H1 (cell line): ENCODE measurements at regions not wholly inside any gene's neighbourhood (a gene's known extent, or its start where the extent isn't known, plus 50 kb on each side); places are given as distances from the start of the nearest gene placed in this dataset.
"Not testable (repeated sequence)": the region's sequence is repeated elsewhere in the genome, so short reads cannot be mapped to it uniquely, and the experiment has no call there.

Experiments used
- CTCF ChIA-PET: fragments of 300-600 bp; sonication (Branson Sonifier 250); formaldehyde crosslinking; loops from one replicate; lab custom pipeline; 2021; ENCODE audit not compliant: partially characterized antibody; lab: Charles Lee
- POLR2A ChIA-PET: fragments of 300-600 bp; sonication (Branson Sonifier 250); formaldehyde crosslinking; loops from one replicate; lab custom pipeline; 2021; ENCODE audit warnings: inconsistent platforms; ENCODE audit not compliant: partially characterized antibody; lab: Charles Lee
- DNase-seq, 2 experiments: peaks; one replicate each; pipeline versions ENCODE4 v3.0.0 to v3.0.0-alpha.2; 2010 to 2022; ENCODE audit warnings: low spot score in 2 of 2, low read depth in 1 of 2, mixed read lengths in 1 of 2
- FAIRE-seq: peaks from 2 replicates; lab custom pipeline; 2011; peaks lifted over from hg19 to GRCh38; lab: Jason Lieb, UNC
- H2AFZ ChIP-seq: 2 replicates; pipeline ENCODE4 v1.8.1; 2012; ENCODE audit warnings: low read length, inconsistent platforms
- H2AK5ac ChIP-seq: 2 replicates; pipeline ENCODE4 v1.6.1; 2013; ENCODE audit warnings: low read depth, low read length
- H2BK120ac ChIP-seq: replicated peaks from 2 replicates; pipeline ENCODE3; 2013; ENCODE audit warnings: low read depth, low read length, inconsistent platforms
- H2BK12ac ChIP-seq: 2 replicates; pipeline ENCODE4 v1.6.1; 2013; ENCODE audit warnings: low read depth, low read length
- H2BK15ac ChIP-seq: 2 replicates; pipeline ENCODE4 v1.6.1; 2013; ENCODE audit warnings: low read length
- H2BK20ac ChIP-seq: 2 replicates; pipeline ENCODE4 v1.6.1; 2013; ENCODE audit warnings: low read length
- H2BK5ac ChIP-seq: 2 replicates; pipeline ENCODE4 v1.6.1; 2013; ENCODE audit warnings: low read depth, low read length
- H3K14ac ChIP-seq: 2 replicates; pipeline ENCODE4 v1.6.1; 2013; ENCODE audit warnings: inconsistent platforms; ENCODE audit not compliant: insufficient read length
- H3K18ac ChIP-seq: 2 replicates; pipeline ENCODE4 v1.6.1; 2013; ENCODE audit warnings: low read length; ENCODE audit errors: extremely low read depth
- H3K23ac ChIP-seq: 2 replicates; pipeline ENCODE4 v1.6.1; 2013; ENCODE audit warnings: inconsistent platforms; ENCODE audit not compliant: insufficient read length
- H3K23me2 ChIP-seq: 2 replicates; pipeline ENCODE4 v1.6.1; 2013; ENCODE audit warnings: low read depth, low read length
- H3K27ac ChIP-seq: 2 replicates; pipeline ENCODE4 v1.6.1; 2011; ENCODE audit warnings: low read depth, low read length, inconsistent platforms
- H3K27me3 ChIP-seq, 4 experiments: replicated peaks in 1 of 4; 1 replicate in 1 of 4; 2 replicates in 3 of 4; pipeline versions ENCODE4 v1.6.1 to v1.8.1; 2011 to 2013; ENCODE audit warnings: low read length in 3 of 4, mild to moderate bottlenecking in 3 of 4, inconsistent platforms in 2 of 4, mixed read lengths in 2 of 4, moderate library complexity in 1 of 4; ENCODE audit not compliant: control insufficient read depth in 3 of 4, insufficient read depth in 3 of 4; ENCODE audit errors: extremely low read depth in 1 of 4
- H3K36me3 ChIP-seq, 4 experiments: 2 replicates each; pipeline versions ENCODE4 v1.6.1 to v1.8.1; 2011 to 2013; ENCODE audit warnings: mild to moderate bottlenecking in 4 of 4, low read length in 3 of 4, moderate library complexity in 2 of 4, control low read depth in 1 of 4, inconsistent platforms in 1 of 4; ENCODE audit not compliant: insufficient read depth in 4 of 4, control insufficient read depth in 2 of 4
- H3K4ac ChIP-seq: replicated peaks from 2 replicates; pipeline ENCODE3; 2013; ENCODE audit warnings: low read length, low read depth, mixed read lengths, inconsistent platforms; ENCODE audit not compliant: insufficient read length
- H3K4me1 ChIP-seq, 4 experiments: replicated peaks in 1 of 4; 1 replicate in 1 of 4; 2 replicates in 3 of 4; pipeline versions ENCODE4 v1.6.1 to v1.8.1; 2011 to 2013; ENCODE audit warnings: low read length in 3 of 4, inconsistent platforms in 2 of 4, mixed read lengths in 1 of 4; ENCODE audit not compliant: insufficient read depth in 4 of 4, control insufficient read depth in 3 of 4
- H3K4me2 ChIP-seq, 2 experiments: 2 replicates each; pipeline versions ENCODE4 v1.6.1 to v1.8.1; 2011 to 2013; ENCODE audit warnings: low read depth in 2 of 2, low read length in 2 of 2, control low read depth in 1 of 2, inconsistent platforms in 1 of 2, mild to moderate bottlenecking in 1 of 2; ENCODE audit not compliant: insufficient read depth in 1 of 2
- H3K4me3 ChIP-seq, 4 experiments: fragments of 200-600, 300-600 bp in 1 of 4; sonication (generic), shearing (Covaris generic), sonication (Bioruptor Twin) in 1 of 4; 2 replicates each; pipeline versions ENCODE4 v1.5.1 to v1.8.1; 2011 to 2016; ENCODE audit warnings: low read length in 4 of 4, low read depth in 3 of 4, control low read depth in 2 of 4, inconsistent platforms in 2 of 4, mild to moderate bottlenecking in 2 of 4, mixed read lengths in 1 of 4, moderate library complexity in 1 of 4; ENCODE audit not compliant: insufficient read depth in 2 of 4; ENCODE audit errors: extremely low read depth in 1 of 4
- H3K56ac ChIP-seq: replicated peaks from 2 replicates; pipeline ENCODE3; 2013; ENCODE audit warnings: low read depth, mild to moderate bottlenecking, mixed read lengths, low read length, inconsistent platforms; ENCODE audit not compliant: insufficient read length
- H3K79me1 ChIP-seq: 2 replicates; pipeline ENCODE4 v1.6.1; 2013; ENCODE audit warnings: low read depth, low read length, control low read depth
- H3K79me2 ChIP-seq, 2 experiments: 2 replicates each; pipeline versions ENCODE4 v1.6.1 to v1.8.1; 2012 to 2013; ENCODE audit warnings: low read length in 2 of 2, mild to moderate bottlenecking in 2 of 2, inconsistent platforms in 1 of 2; ENCODE audit not compliant: insufficient read depth in 2 of 2, control insufficient read depth in 1 of 2
- H3K9ac ChIP-seq, 4 experiments: replicated peaks in 1 of 4; 1 replicate in 1 of 4; 2 replicates in 3 of 4; pipeline versions ENCODE4 v1.6.1 to v1.8.1; 2011 to 2013; ENCODE audit warnings: low read depth in 3 of 4, low read length in 3 of 4, control low read depth in 2 of 4, mild to moderate bottlenecking in 2 of 4, moderate library complexity in 2 of 4, inconsistent platforms in 1 of 4; ENCODE audit errors: extremely low read depth in 1 of 4
- H3K9me3 ChIP-seq, 2 experiments: 2 replicates each; pipeline versions ENCODE4 v1.6.1 to v1.8.1; 2012 to 2013; ENCODE audit warnings: mild to moderate bottlenecking in 2 of 2, moderate library complexity in 2 of 2, control low read depth in 1 of 2, inconsistent platforms in 1 of 2, low read depth in 1 of 2, low read length in 1 of 2, mixed read lengths in 1 of 2; ENCODE audit not compliant: insufficient read depth in 2 of 2
- H4K20me1 ChIP-seq, 2 experiments: replicated peaks in 1 of 2; 2 replicates each; pipeline versions ENCODE3 to v1.8.1; 2011 to 2013; ENCODE audit warnings: inconsistent platforms in 2 of 2, low read length in 2 of 2, mild to moderate bottlenecking in 1 of 2; ENCODE audit not compliant: insufficient read depth in 2 of 2, control insufficient read depth in 1 of 2
- H4K5ac ChIP-seq: 2 replicates; pipeline ENCODE4 v1.6.1; 2013; ENCODE audit warnings: low read length, low read depth, mixed read lengths, inconsistent platforms; ENCODE audit not compliant: insufficient read length
- H4K8ac ChIP-seq: 2 replicates; pipeline ENCODE4 v1.8.0; 2013; ENCODE audit warnings: mild to moderate bottlenecking, moderate library complexity, low read length, inconsistent platforms; ENCODE audit not compliant: insufficient read depth; ENCODE audit errors: extremely low read depth
- H4K91ac ChIP-seq: replicated peaks from 2 replicates; pipeline ENCODE3; 2013; ENCODE audit warnings: low read length, mixed read lengths, inconsistent platforms; ENCODE audit not compliant: insufficient read length
- WGBS, 2 experiments: shearing (Covaris generic) in 1 of 2; methylation state at CpG; one replicate each; pipeline versions ENCODE4 v1.1.6 to v1.1.7; 2013 to 2015; ENCODE audit warnings: low lambda C conversion rate in 2 of 2, mixed read lengths in 2 of 2, inconsistent platforms in 1 of 2, low coverage in 1 of 2, missing lambda C conversion rate in 1 of 2; ENCODE audit not compliant: insufficient replicate concordance in 2 of 2, insufficient coverage in 1 of 2, insufficient read length in 1 of 2; ENCODE audit errors: extremely low coverage in 1 of 2, missing lambda C conversion rate in 1 of 2; 5-methylcytosine and 5-hydroxymethylcytosine counted together

- H2BK20ac ChIP-seq, H3K18ac ChIP-seq, H3K36me3 ChIP-seq, H3K56ac ChIP-seq, H4K20me1 ChIP-seq, H3K9ac ChIP-seq, H3K79me1 ChIP-seq, H3K4me3 ChIP-seq, FAIRE-seq, H4K91ac ChIP-seq, H2BK12ac ChIP-seq, H2BK15ac ChIP-seq, H3K14ac ChIP-seq, DNase-seq, H3K23ac ChIP-seq, H4K8ac ChIP-seq, H3K27ac ChIP-seq, H2BK5ac ChIP-seq, H3K23me2 ChIP-seq, CTCF ChIA-PET, H3K79me2 ChIP-seq, H3K4ac ChIP-seq, H3K9me3 ChIP-seq, H2AK5ac ChIP-seq, H4K5ac ChIP-seq, H3K4me1 ChIP-seq, H2BK120ac ChIP-seq, H3K4me2 ChIP-seq, H3K27me3 ChIP-seq, H2AFZ ChIP-seq, POLR2A ChIA-PET: not testable (repeated sequence)
- WGBS, 2 experiments, result 91% methylated on average over 3 of the region's 3 CpGs; no CpG with 5 or more reads in 1 of the 2 experiments
Measured at GRCh38 chr7:79995741-79996140, 138.9 kb upstream of the GNAI1 start.
